HepG2 (cell line): ENCODE measurements at regions not wholly inside any gene's neighbourhood (a gene's known extent, or its start where the extent isn't known, plus 50 kb on each side); places are given as distances from the start of the nearest gene placed in this dataset.

Experiments used
- ATAC-seq: fragments of 200-7000 bp; cut with Tn5 transposase; 3 replicates; pipeline ENCODE4 v1.9.1; 2020; ENCODE audit warnings: mild to moderate bottlenecking, moderate library complexity
- BruUV-seq: library from RNA; stranded (reverse); fragments of 400-500 nt; replicated peaks from 2 replicates; lab custom pipeline; 2021; lab: Mats Ljungman, UMichigan
- CTCF ChIA-PET: fragments of 300-600 bp; formaldehyde crosslinking; extraction: SDS; loops from one replicate; lab custom pipeline; 2021; ENCODE audit warnings: low total read pairs, inconsistent platforms, low intra/inter-chr PET ratio; lab: Yijun Ruan, JAX
- POLR2A ChIA-PET: fragments of 350-600 bp; sonication (Branson Sonifier 250); formaldehyde crosslinking; loops from one replicate; lab custom pipeline; 2020; ENCODE audit warnings: antibody characterized with exemption, inconsistent platforms; lab: Yijun Ruan, JAX
- DNase-seq: peaks from one replicate; pipeline ENCODE4 v3.0.0-alpha.2; 2015; ENCODE audit warnings: low spot score
- FAIRE-seq: peaks from 3 replicates; lab custom pipeline; 2011; peaks lifted over from hg19 to GRCh38; lab: Jason Lieb, UNC
- H2AFZ ChIP-seq: one replicate; pipeline ENCODE4 v1.6.1; 2011; ENCODE audit warnings: low read length, inconsistent platforms
- H3K27ac ChIP-seq: fragments of 300-600 bp; 3 replicates; pipeline ENCODE4 v1.8.0; 2011; ENCODE audit warnings: mixed run types, mild to moderate bottlenecking, mixed read lengths, low read length, inconsistent platforms; ENCODE audit not compliant: insufficient read depth; ENCODE audit errors: extremely low read length
- H3K27me3 ChIP-seq, 2 experiments: fragments of 200-600 bp in 1 of 2; 2 replicates in 1 of 2; 3 replicates in 1 of 2; pipeline versions ENCODE4 v1.6.0 to v1.8.0; 2011; ENCODE audit warnings: low read length in 2 of 2, mild to moderate bottlenecking in 2 of 2, moderate library complexity in 2 of 2, inconsistent platforms in 1 of 2; ENCODE audit not compliant: insufficient read depth in 2 of 2, control insufficient read depth in 1 of 2
- H3K36me3 ChIP-seq, 2 experiments: fragments of 200-600 bp in 1 of 2; replicated peaks in 1 of 2; 2 replicates in 1 of 2; 3 replicates in 1 of 2; pipeline versions ENCODE4 v1.5.1 to v1.8.0; 2011; ENCODE audit warnings: low read length in 2 of 2, inconsistent platforms in 1 of 2; ENCODE audit not compliant: insufficient read depth in 2 of 2, control insufficient read depth in 1 of 2
- H3K4me1 ChIP-seq: 2 replicates; pipeline ENCODE4 v1.5.1; 2012; ENCODE audit warnings: low read length, inconsistent platforms; ENCODE audit not compliant: insufficient read depth
- H3K4me2 ChIP-seq: 2 replicates; pipeline ENCODE4 v1.6.0; 2011; ENCODE audit warnings: low read depth, low read length, inconsistent platforms
- H3K4me3 ChIP-seq, 3 experiments: fragments of 200-600 bp in 1 of 3; sonication (generic), shearing (Covaris generic) in 1 of 3; replicated peaks in 1 of 3; 2 replicates each; pipeline ENCODE4 v1.5.1; 2011 to 2016; ENCODE audit warnings: low read length in 3 of 3, inconsistent platforms in 2 of 3, low read depth in 2 of 3, mild to moderate bottlenecking in 2 of 3, control low read depth in 1 of 3, mixed read lengths in 1 of 3; ENCODE audit not compliant: insufficient read depth in 1 of 3
- H3K79me2 ChIP-seq: one replicate; pipeline ENCODE4 v1.6.1; 2011; ENCODE audit warnings: low read length, inconsistent platforms; ENCODE audit not compliant: insufficient read depth
- H3K9ac ChIP-seq: 2 replicates; pipeline ENCODE4 v1.6.0; 2011; ENCODE audit warnings: mild to moderate bottlenecking, low read depth, low read length, inconsistent platforms; ENCODE audit not compliant: insufficient read depth
- H3K9me3 ChIP-seq: 2 replicates; pipeline ENCODE4 v1.5.1; 2012; ENCODE audit warnings: mild to moderate bottlenecking, low read length
- H4K20me1 ChIP-seq: 2 replicates; pipeline ENCODE4 v1.6.0; 2011; ENCODE audit warnings: inconsistent platforms, mild to moderate bottlenecking, low read length, moderate library complexity; ENCODE audit not compliant: insufficient read depth
- CEBPB ChIP-seq: IDR thresholded peaks from 2 replicates; pipeline ENCODE4 v1.6.1; 2011; ENCODE audit warnings: low read depth, low read length, improper control_type of control experiment, borderline replicate concordance
- CEBPG ChIP-seq: IDR thresholded peaks from 2 replicates; pipeline ENCODE4 v1.6.1; 2016
- DRAP1 ChIP-seq: IDR thresholded peaks from 2 replicates; pipeline ENCODE4 v1.6.1; 2016; ENCODE audit warnings: missing genetic modification reagents, missing compliant biosample characterization
- HINFP ChIP-seq: sonication (generic); formaldehyde crosslinking; IDR thresholded peaks from 2 replicates; pipeline ENCODE4 v1.4.0; 2020; ENCODE audit warnings: low read depth, mild to moderate bottlenecking, missing genetic modification reagents
- IKZF1 ChIP-seq: fragments of 450-650 bp; IDR thresholded peaks from 2 replicates; pipeline ENCODE4 v1.7.1; 2016
- NONO ChIP-seq, 2 experiments: fragments of 450-650 bp in 1 of 2; sonication (generic) in 1 of 2; formaldehyde crosslinking in 1 of 2; IDR thresholded peaks in 1 of 2; conservative IDR thresholded peaks in 1 of 2; 2 replicates each; pipeline versions ENCODE4 v1.6.1 to v1.8.0; 2017 to 2022; ENCODE audit warnings: mild to moderate bottlenecking in 1 of 2, missing genetic modification reagents in 1 of 2, moderate library complexity in 1 of 2
- PCBP2 ChIP-seq: fragments of 200-400 bp; formaldehyde crosslinking; optimal IDR thresholded peaks from 2 replicates; pipeline ENCODE3; 2018; ENCODE audit warnings: low read length, low read depth; ENCODE audit not compliant: poor library complexity, severe bottlenecking
- POGZ ChIP-seq: sonication (generic); formaldehyde crosslinking; IDR thresholded peaks from 2 replicates; pipeline ENCODE4 v1.4.0; 2020; ENCODE audit warnings: mild to moderate bottlenecking, missing genetic modification reagents
- REL ChIP-seq: sonication (generic); formaldehyde crosslinking; conservative IDR thresholded peaks from 2 replicates; pipeline ENCODE4 v1.8.0; 2022; ENCODE audit warnings: mild to moderate bottlenecking, missing genetic modification reagents, moderate library complexity
- SP4 ChIP-seq: sonication (generic); formaldehyde crosslinking; IDR thresholded peaks from 2 replicates; pipeline ENCODE4 v1.8.1; 2023; ENCODE audit warnings: mild to moderate bottlenecking, missing genetic modification reagents
- ZNF20 ChIP-seq: sonication (generic); formaldehyde crosslinking; IDR thresholded peaks from 2 replicates; pipeline ENCODE4 v1.4.0; 2020; ENCODE audit warnings: mild to moderate bottlenecking, moderate library complexity, missing genetic modification reagents
- ZNF451 ChIP-seq: sonication (generic); formaldehyde crosslinking; IDR thresholded peaks from 2 replicates; pipeline ENCODE4 v1.5.0; 2020; ENCODE audit warnings: mild to moderate bottlenecking, missing genetic modification reagents
- ZNF530 ChIP-seq: sonication (generic); formaldehyde crosslinking; IDR thresholded peaks from 2 replicates; pipeline ENCODE4 v1.5.0; 2020; ENCODE audit warnings: low read depth, mild to moderate bottlenecking, missing genetic modification reagents
- ZNF672 ChIP-seq: sonication (generic); formaldehyde crosslinking; IDR thresholded peaks from 2 replicates; pipeline ENCODE4 v1.8.1; 2022; ENCODE audit warnings: missing genetic modification reagents
- WGBS: methylation state at CpG from one replicate; pipeline ENCODE4 v1.1.6; 2017; ENCODE audit warnings: low lambda C conversion rate; 5-methylcytosine and 5-hydroxymethylcytosine counted together
- in situ Hi-C: cut with HindIII; loops from 2 replicates; pipeline ENCODE4 v1.10.0; 2017; ENCODE audit warnings: low pct_unique_long_range_greater_than_20kb; ENCODE audit not compliant: extremely low pct_ligation_motif_present
- intact Hi-C: fragments of 100-400 bp; cut with micrococcal nuclease; formaldehyde crosslinking; loops from one replicate; pipeline ENCODE4 v1.10.0; 2022; ENCODE audit not compliant: unreplicated experiment
- TF ChIP-seq, protein P1 (sequence below): sonication (generic); formaldehyde crosslinking; IDR thresholded peaks from 2 replicates; pipeline ENCODE4 v1.4.0; 2020; ENCODE audit warnings: mild to moderate bottlenecking, low read depth, missing genetic modification reagents
- TF ChIP-seq, protein P2 (sequence below): IDR thresholded peaks from 2 replicates; pipeline ENCODE4 v1.6.1; 2018; ENCODE audit warnings: missing genetic modification reagents
- TF ChIP-seq, protein P3 (sequence below): sonication (generic); formaldehyde crosslinking; IDR thresholded peaks from 2 replicates; pipeline ENCODE4 v1.4.0; 2020; ENCODE audit warnings: mild to moderate bottlenecking, missing genetic modification reagents

- no peak for TF ChIP-seq ZNF451 (CRISPR knock-in tag)
Observed at GRCh38 chr20:11980263-11980662, 62.6 kb downstream of the BTBD3 start (continued).

DNA sequence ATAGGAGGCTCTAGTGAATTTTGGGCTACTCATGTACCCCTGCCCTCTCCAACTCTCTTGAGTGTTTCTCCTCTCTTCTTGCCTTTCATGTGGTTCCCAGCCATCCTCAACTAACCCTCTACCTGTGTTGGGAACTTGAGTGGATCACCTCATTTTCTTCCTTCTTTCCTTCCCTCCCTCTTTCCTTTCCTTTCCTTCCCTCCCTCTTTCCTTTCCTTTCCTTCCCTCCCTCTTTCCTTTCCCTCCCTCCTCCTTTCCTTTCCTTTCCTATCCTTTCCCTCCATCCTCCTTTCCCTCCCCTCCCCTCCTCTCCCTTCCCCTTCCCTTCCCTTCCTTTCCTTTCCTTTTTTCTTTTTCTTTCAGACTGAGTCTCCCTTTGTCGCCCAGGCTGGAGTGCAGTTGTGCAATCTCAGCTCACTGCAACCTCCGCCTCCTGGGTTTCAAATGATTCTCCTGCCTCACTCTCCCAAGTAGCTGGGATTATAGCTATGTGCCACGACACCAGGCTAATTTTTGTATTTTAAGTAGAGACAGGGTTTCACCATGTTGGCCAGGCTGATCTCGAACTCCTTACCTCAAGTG is 63.8 kb downstream of the BTBD3 start:
- WGBS = 21% methylated on average over 4 of the region's 4 CpGs
- CTCF ChIA-PET = no interaction called here
- in situ Hi-C loops = no loop called here
- BruUV-seq = no TSS peak
- ATAC-seq = no peak
- no peak for DNase-seq
- no peaks in the 10 kb centered on the region for H3K9me3 ChIP-seq
- no peaks in the 10 kb centered on the region for H3K79me2 ChIP-seq
- intact Hi-C loops = loop anchor here (5.0 kb wide), 1 partner anchor 89 kb away; no protein-coding TSS in a partner anchor
- no peak overlapping the region for H2AFZ ChIP-seq
- no peak overlapping the region for H3K4me2 ChIP-seq
- POLR2A ChIA-PET = no interaction called here
- no peak for FAIRE-seq
- H3K4me3 ChIP-seq = no peak overlapping the region
- peaks cover 18% of the 10 kb centered on the region for H3K4me1 ChIP-seq
- no peaks in the 10 kb centered on the region for H3K27me3 ChIP-seq
- H3K9ac ChIP-seq = no peak overlapping the region
- H3K36me3 ChIP-seq = no peaks in the 10 kb centered on the region
- no peaks in the 10 kb centered on the region for H4K20me1 ChIP-seq
- H3K27ac ChIP-seq = no peak overlapping the region
- TF ChIP-seq ZNF672 (CRISPR knock-in tag) = no peak
- peak; percentile 71 for TF ChIP-seq CEBPG (CRISPR knock-in tag)
- no peak for TF ChIP-seq SP4 (CRISPR knock-in tag)
- TF ChIP-seq, protein P1, sequence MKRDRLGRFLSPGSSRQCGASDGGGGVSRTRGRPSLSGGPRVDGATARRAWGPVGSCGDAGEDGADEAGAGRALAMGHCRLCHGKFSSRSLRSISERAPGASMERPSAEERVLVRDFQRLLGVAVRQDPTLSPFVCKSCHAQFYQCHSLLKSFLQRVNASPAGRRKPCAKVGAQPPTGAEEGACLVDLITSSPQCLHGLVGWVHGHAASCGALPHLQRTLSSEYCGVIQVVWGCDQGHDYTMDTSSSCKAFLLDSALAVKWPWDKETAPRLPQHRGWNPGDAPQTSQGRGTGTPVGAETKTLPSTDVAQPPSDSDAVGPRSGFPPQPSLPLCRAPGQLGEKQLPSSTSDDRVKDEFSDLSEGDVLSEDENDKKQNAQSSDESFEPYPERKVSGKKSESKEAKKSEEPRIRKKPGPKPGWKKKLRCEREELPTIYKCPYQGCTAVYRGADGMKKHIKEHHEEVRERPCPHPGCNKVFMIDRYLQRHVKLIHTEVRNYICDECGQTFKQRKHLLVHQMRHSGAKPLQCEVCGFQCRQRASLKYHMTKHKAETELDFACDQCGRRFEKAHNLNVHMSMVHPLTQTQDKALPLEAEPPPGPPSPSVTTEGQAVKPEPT (CRISPR knock-in tag) = no peak
- TF ChIP-seq, protein P2, sequence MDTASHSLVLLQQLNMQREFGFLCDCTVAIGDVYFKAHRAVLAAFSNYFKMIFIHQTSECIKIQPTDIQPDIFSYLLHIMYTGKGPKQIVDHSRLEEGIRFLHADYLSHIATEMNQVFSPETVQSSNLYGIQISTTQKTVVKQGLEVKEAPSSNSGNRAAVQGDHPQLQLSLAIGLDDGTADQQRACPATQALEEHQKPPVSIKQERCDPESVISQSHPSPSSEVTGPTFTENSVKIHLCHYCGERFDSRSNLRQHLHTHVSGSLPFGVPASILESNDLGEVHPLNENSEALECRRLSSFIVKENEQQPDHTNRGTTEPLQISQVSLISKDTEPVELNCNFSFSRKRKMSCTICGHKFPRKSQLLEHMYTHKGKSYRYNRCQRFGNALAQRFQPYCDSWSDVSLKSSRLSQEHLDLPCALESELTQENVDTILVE (CRISPR knock-in tag) = no peak
- peak; percentile 83 for TF ChIP-seq CEBPB
- no peak for TF ChIP-seq HINFP
- TF ChIP-seq IKZF1 = 0 out of 2 replicates have a peak, but pooled peaks have one; percentile 34
- peak; percentile 96 for TF ChIP-seq PCBP2
- no peak for TF ChIP-seq ZNF20 (CRISPR knock-in tag)
- no peak for TF ChIP-seq DRAP1 (CRISPR knock-in tag)
- no peak for TF ChIP-seq ZNF530 (CRISPR knock-in tag)
- peak; percentile 78; the same call in 1 of the 2 replicates for TF ChIP-seq NONO (IDR thresholded peaks at IDR 0.05)
- no peak for TF ChIP-seq NONO (CRISPR knock-in tag; conservative IDR thresholded peaks at IDR 0.05)
- no peak for TF ChIP-seq REL
- TF ChIP-seq POGZ (CRISPR knock-in tag) = 0 out of 2 replicates have a peak, but pooled peaks have one; percentile 12
- TF ChIP-seq, protein P3, sequence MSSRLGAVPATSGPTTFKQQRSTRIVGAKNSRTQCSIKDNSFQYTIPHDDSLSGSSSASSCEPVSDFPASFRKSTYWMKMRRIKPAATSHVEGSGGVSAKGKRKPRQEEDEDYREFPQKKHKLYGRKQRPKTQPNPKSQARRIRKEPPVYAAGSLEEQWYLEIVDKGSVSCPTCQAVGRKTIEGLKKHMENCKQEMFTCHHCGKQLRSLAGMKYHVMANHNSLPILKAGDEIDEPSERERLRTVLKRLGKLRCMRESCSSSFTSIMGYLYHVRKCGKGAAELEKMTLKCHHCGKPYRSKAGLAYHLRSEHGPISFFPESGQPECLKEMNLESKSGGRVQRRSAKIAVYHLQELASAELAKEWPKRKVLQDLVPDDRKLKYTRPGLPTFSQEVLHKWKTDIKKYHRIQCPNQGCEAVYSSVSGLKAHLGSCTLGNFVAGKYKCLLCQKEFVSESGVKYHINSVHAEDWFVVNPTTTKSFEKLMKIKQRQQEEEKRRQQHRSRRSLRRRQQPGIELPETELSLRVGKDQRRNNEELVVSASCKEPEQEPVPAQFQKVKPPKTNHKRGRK = 0 out of 2 replicates have a peak, but pooled peaks have one; percentile 70
